ENCODE measurements at regions not wholly inside any gene's neighbourhood (a gene's known extent, or its start where the extent isn't known, plus 50 kb on each side); places are given as distances from the start of the nearest gene placed in this dataset.

- CTCF ChIA-PET = interaction anchor here (2.1 kb wide), 1 partner anchor 13 kb away, joined by 6 read pairs; no protein-coding TSS in a partner anchor
- Histone ChIP-seq H4K20me1 (ENCODE audit: insufficient read depth) (no peaks in the 10 kb centered on the region), H3K9ac (no peak overlapping the region), H3K36me3 (replicated peaks in 1 of 2; ENCODE audit: control insufficient read depth in 1 of 2, insufficient read depth in 2 of 2, low read length in 1 of 2) (no peaks in the 10 kb centered on the region), H3K27me3 (ENCODE audit: insufficient read depth) (no peaks in the 10 kb centered on the region; the same call in 1 of the 2 replicates), H3F3A (replicated peaks; ENCODE audit: insufficient read depth) (peaks cover 5% of the 10 kb centered on the region), H3K27ac (ENCODE audit: low read depth in 2 of 2, low read length in 1 of 2) (peak overlapping the region in 1 of 2 experiments; percentile 6; a peak in 1 of 4 replicates), H3K4me2 (no peak overlapping the region), H3K79me2 (ENCODE audit: insufficient read depth) (no peaks in the 10 kb centered on the region), H3K4me3 (ENCODE audit: low read depth in 2 of 2, low read length in 1 of 2) (no peak overlapping the region), H2AFZ (ENCODE audit: low read depth) (no peak overlapping the region), H3K9me3 (no peaks in the 10 kb centered on the region), H3K9me2 (no peaks in the 10 kb centered on the region), H3K4me1 (ENCODE audit: control insufficient read depth in 1 of 2, insufficient read depth in 2 of 2, low read depth in 1 of 2, low read length in 1 of 2) (peaks cover 20 to 43% of the 10 kb centered on the region in 2 experiments; a peak in 3 of 4 replicates)
- POLR2A ChIA-PET = interaction anchor here (1.1 to 1.6 kb wide), 2 partner anchors 87 to 113 kb away, joined by 3 to 5 read pairs; no protein-coding TSS in a partner anchor
- no peak for TF ChIP-seq TCF12 (IDR thresholded peaks at IDR 0.05)
- no peak for TF ChIP-seq JUND (IDR thresholded peaks at IDR 0.05)
- no peak for TF ChIP-seq ELF1 (IDR thresholded peaks at IDR 0.05)
- TF ChIP-seq YY1 (IDR thresholded peaks at IDR 0.05; ENCODE audit: low read depth) = no peak
- TF ChIP-seq FOXJ3 (CRISPR knock-in tag; IDR thresholded peaks at IDR 0.05) = no peak
- TF ChIP-seq MXI1 (IDR thresholded peaks at IDR 0.05; ENCODE audit: low read depth, low read length) = no peak
- no peak for TF ChIP-seq CTCF (IDR thresholded peaks at IDR 0.05)
- no peak for TF ChIP-seq RAD21 (IDR thresholded peaks at IDR 0.05; ENCODE audit: low read length)
- TF ChIP-seq RCOR1 (IDR thresholded peaks at IDR 0.05; ENCODE audit: low read length) = no peak
- TF ChIP-seq NRF1 (IDR thresholded peaks at IDR 0.05; ENCODE audit: low read depth, low read length) = no peak
- no peak for TF ChIP-seq RXRA (IDR thresholded peaks at IDR 0.05; ENCODE audit: borderline replicate concordance, low read depth)
- TF ChIP-seq TAF1 (IDR thresholded peaks at IDR 0.05; ENCODE audit: borderline replicate concordance, low read depth, low read length) = no peak
- TF ChIP-seq RFX5 (IDR thresholded peaks at IDR 0.05; ENCODE audit: low read length) = no peak
- TF ChIP-seq FOXM1 (IDR thresholded peaks at IDR 0.05; ENCODE audit: low read depth) = no peak
- no peak for TF ChIP-seq MEF2A (IDR thresholded peaks at IDR 0.05; ENCODE audit: borderline replicate concordance, low read depth)
- WGBS (ENCODE audit: low lambda C conversion rate) = 37% methylated on average over 7 of the region's 11 CpGs
- peak; percentile 71 for DNase-seq
These were observed 197.0 kb downstream of the BCOR start for GRCh38 chrX:39900777-39901170.

- Histone ChIP-seq H3K9me3 (no peaks in the 10 kb centered on the region), H3K4me1 (ENCODE audit: control insufficient read depth in 1 of 2, insufficient read depth in 2 of 2, low read depth in 1 of 2, low read length in 1 of 2) (peaks cover 15 to 29% of the 10 kb centered on the region in 2 experiments; a peak in 3 of 4 replicates), H3F3A (replicated peaks; ENCODE audit: insufficient read depth) (no peaks in the 10 kb centered on the region), H3K4me3 (ENCODE audit: low read depth in 2 of 2, low read length in 1 of 2) (no peak overlapping the region), H3K27me3 (ENCODE audit: insufficient read depth) (no peaks in the 10 kb centered on the region; the same call in 1 of the 2 replicates), H3K36me3 (replicated peaks in 1 of 2; ENCODE audit: control insufficient read depth in 1 of 2, insufficient read depth in 2 of 2, low read length in 1 of 2) (no peaks in the 10 kb centered on the region), H3K9ac (no peak overlapping the region), H3K9me2 (no peaks in the 10 kb centered on the region), H2AFZ (ENCODE audit: low read depth) (no peak overlapping the region), H3K4me2 (peak overlapping the region; percentile 29; the same call in 1 of the 2 replicates), H4K20me1 (ENCODE audit: insufficient read depth) (no peaks in the 10 kb centered on the region), H3K27ac (ENCODE audit: low read depth in 2 of 2, low read length in 1 of 2) (0 out of 4 replicates have a peak overlapping the region, but pooled peaks of 1 of the 2 experiments have one; percentile 7), H3K79me2 (ENCODE audit: insufficient read depth) (no peaks in the 10 kb centered on the region)
- WGBS (ENCODE audit: low lambda C conversion rate) = 24% methylated on average over 3 of the region's 3 CpGs
- ChIA-PET POLR2A (no interaction called here), CTCF (interaction anchor here (1.7 kb wide), 1 partner anchor 35 kb away, joined by 3 read pairs; no protein-coding TSS in a partner anchor)
- no peak for DNase-seq
- TF ChIP-seq RCOR1 (IDR thresholded peaks at IDR 0.05; ENCODE audit: low read length) (no peak), IRF3 (IDR thresholded peaks at IDR 0.05; ENCODE audit: low read depth, low read length) (no peak), TCF12 (IDR thresholded peaks at IDR 0.05) (no peak), ZBTB33 (IDR thresholded peaks at IDR 0.05; ENCODE audit: borderline replicate concordance, low read depth) (no peak), USF1 (IDR thresholded peaks at IDR 0.05; ENCODE audit: borderline replicate concordance, low read depth) (no peak), SMC3 (IDR thresholded peaks at IDR 0.05; ENCODE audit: low read depth, low read length) (no peak), GABPA (IDR thresholded peaks at IDR 0.05; ENCODE audit: low read depth) (no peak), TAF1 (IDR thresholded peaks at IDR 0.05; ENCODE audit: borderline replicate concordance, low read depth, low read length) (no peak), MAX (IDR thresholded peaks at IDR 0.05; ENCODE audit: low read depth) (no peak), YY1 (IDR thresholded peaks at IDR 0.05; ENCODE audit: low read depth) (no peak), RXRA (IDR thresholded peaks at IDR 0.05; ENCODE audit: borderline replicate concordance, low read depth) (no peak), POLR2AphosphoS5 (IDR thresholded peaks at IDR 0.05; ENCODE audit: low read depth, low read length) (no peak), MXI1 (IDR thresholded peaks at IDR 0.05; ENCODE audit: low read depth, low read length) (no peak), NFIC (IDR thresholded peaks at IDR 0.05; ENCODE audit: borderline replicate concordance) (no peak), FOXJ3 (CRISPR knock-in tag; IDR thresholded peaks at IDR 0.05) (no peak)
These were observed 194.4 kb downstream of the BCOR start for GRCh38 chrX:39903343-39903742.
